ENCODE measurements at regions not wholly inside any gene's neighbourhood (a gene's known extent, or its start where the extent isn't known, plus 50 kb on each side); places are given as distances from the start of the nearest gene placed in this dataset.
"Not testable (repeated sequence)": the region's sequence is repeated elsewhere in the genome, so short reads cannot be mapped to it uniquely, and the experiment has no call there.

GRCh38 chr10:9334270-9334669 is 1279.8 kb downstream of the GATA3 start:
- Histone ChIP-seq H3K36me3 (ENCODE audit: insufficient read depth, low read length) (no peaks in the 10 kb centered on the region), H3K4me3 (ENCODE audit: low read depth, low read length, poor library complexity, severe bottlenecking) (no peak overlapping the region), H3K27ac (ENCODE audit: low read depth, low read length, poor library complexity, severe bottlenecking) (no peak overlapping the region), H3F3A (ENCODE audit: insufficient read depth, low read length) (no peaks in the 10 kb centered on the region), H3K9me2 (ENCODE audit: low read depth, low read length) (no peaks in the 10 kb centered on the region), H4K20me1 (ENCODE audit: insufficient read depth, low read length) (no peaks in the 10 kb centered on the region), H2AFZ (ENCODE audit: low read length) (no peak overlapping the region), H3K9ac (ENCODE audit: low read length) (no peak overlapping the region), H3K79me2 (ENCODE audit: insufficient read depth, low read length) (no peaks in the 10 kb centered on the region), H3K9me3 (ENCODE audit: low read length) (no peaks in the 10 kb centered on the region), H3K4me2 (ENCODE audit: low read length) (no peak overlapping the region), H3K27me3 (ENCODE audit: insufficient read depth, low read length) (no peaks in the 10 kb centered on the region), H3K4me1 (ENCODE audit: insufficient read depth, low read length, severe bottlenecking) (no peaks in the 10 kb centered on the region)
- TF ChIP-seq CTCF (IDR thresholded peaks at IDR 0.05; ENCODE audit: low read length) (no peak), EZH2 (IDR thresholded peaks at IDR 0.05; ENCODE audit: borderline replicate concordance, low read length) (no peak)

- H3K9me3 ChIP-seq (ENCODE audit: low read length): no peaks in the 10 kb centered on the region
- no peaks in the 10 kb centered on the region for H3K9me2 ChIP-seq (ENCODE audit: low read depth, low read length)
- no peaks in the 10 kb centered on the region for H3F3A ChIP-seq (ENCODE audit: insufficient read depth, low read length)
- H2AFZ ChIP-seq (ENCODE audit: low read length): no peak overlapping the region
- H3K27me3 ChIP-seq (ENCODE audit: insufficient read depth, low read length): no peaks in the 10 kb centered on the region
- no peak overlapping the region for H3K9ac ChIP-seq (ENCODE audit: low read length)
- TF ChIP-seq CTCF (IDR thresholded peaks at IDR 0.05; ENCODE audit: low read length) (no peak), EZH2 (IDR thresholded peaks at IDR 0.05; ENCODE audit: borderline replicate concordance, low read length) (no peak)
- no peaks in the 10 kb centered on the region for H3K36me3 ChIP-seq (ENCODE audit: insufficient read depth, low read length)
- no peak overlapping the region for H3K27ac ChIP-seq (ENCODE audit: low read depth, low read length, poor library complexity, severe bottlenecking)
- H3K4me3 ChIP-seq (ENCODE audit: low read depth, low read length, poor library complexity, severe bottlenecking): no peak overlapping the region
- no peaks in the 10 kb centered on the region for H4K20me1 ChIP-seq (ENCODE audit: insufficient read depth, low read length)
- H3K4me2 ChIP-seq (ENCODE audit: low read length): no peak overlapping the region
- no peaks in the 10 kb centered on the region for H3K79me2 ChIP-seq (ENCODE audit: insufficient read depth, low read length)
- no peaks in the 10 kb centered on the region for H3K4me1 ChIP-seq (ENCODE audit: insufficient read depth, low read length, severe bottlenecking)
These were observed 1285.2 kb downstream of the GATA3 start for GRCh38 chr10:9339716-9340115.

DNA sequence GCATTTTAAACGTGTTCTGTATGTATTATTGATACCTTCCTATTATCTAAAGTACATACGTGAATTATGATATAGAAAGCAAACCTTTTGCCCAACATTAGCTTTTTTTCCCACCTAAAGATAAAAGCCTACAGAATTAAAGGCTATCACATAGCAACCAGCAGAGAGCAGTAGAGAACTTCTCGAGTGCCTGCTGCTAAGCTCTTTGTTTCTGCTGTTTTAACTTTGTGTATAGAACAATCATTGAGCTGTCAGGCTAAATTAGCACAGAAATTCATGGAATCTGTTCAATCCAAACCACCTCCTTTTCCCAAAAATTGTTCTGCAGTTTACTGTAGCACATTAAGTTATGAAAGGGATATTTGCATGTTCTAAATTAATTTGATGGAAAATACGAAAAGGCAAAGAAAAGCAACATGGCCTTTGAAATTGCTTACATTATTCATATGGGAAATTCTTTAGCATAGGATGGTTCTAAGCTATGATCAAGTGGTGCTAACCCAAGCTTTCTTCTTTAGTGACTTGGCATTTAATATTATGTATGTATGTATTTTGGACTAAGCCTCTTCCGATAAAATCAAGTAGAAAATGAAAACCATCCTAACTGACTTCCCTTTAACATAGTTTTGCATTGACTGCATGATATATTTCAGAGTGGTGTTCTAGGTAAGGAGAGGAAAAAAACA is 1288.5 kb downstream of the GATA3 start:
- H3F3A ChIP-seq (ENCODE audit: insufficient read depth, low read length): no peaks in the 10 kb centered on the region
- H3K9me3 ChIP-seq (ENCODE audit: low read length): no peaks in the 10 kb centered on the region
- no peak overlapping the region for H3K4me2 ChIP-seq (ENCODE audit: low read length)
- H3K36me3 ChIP-seq (ENCODE audit: insufficient read depth, low read length): no peaks in the 10 kb centered on the region
- peak; percentile 54 for TF ChIP-seq CTCF (IDR thresholded peaks at IDR 0.05; ENCODE audit: low read length)
- no peak for TF ChIP-seq EZH2 (IDR thresholded peaks at IDR 0.05; ENCODE audit: borderline replicate concordance, low read length)
- H2AFZ ChIP-seq (ENCODE audit: low read length): no peak overlapping the region
- H3K4me3 ChIP-seq (ENCODE audit: low read depth, low read length, poor library complexity, severe bottlenecking): no peak overlapping the region
- no peaks in the 10 kb centered on the region for H3K9me2 ChIP-seq (ENCODE audit: low read depth, low read length)
- no peaks in the 10 kb centered on the region for H3K4me1 ChIP-seq (ENCODE audit: insufficient read depth, low read length, severe bottlenecking)
- H3K27ac ChIP-seq (ENCODE audit: low read depth, low read length, poor library complexity, severe bottlenecking): no peak overlapping the region
- no peaks in the 10 kb centered on the region for H3K27me3 ChIP-seq (ENCODE audit: insufficient read depth, low read length)
- H3K9ac ChIP-seq (ENCODE audit: low read length): no peak overlapping the region
- no peaks in the 10 kb centered on the region for H3K79me2 ChIP-seq (ENCODE audit: insufficient read depth, low read length)
- H4K20me1 ChIP-seq (ENCODE audit: insufficient read depth, low read length): no peaks in the 10 kb centered on the region

- not testable (repeated sequence) for H3K4me2 ChIP-seq (ENCODE audit: low read length); H3K9me3 ChIP-seq (ENCODE audit: low read length); H3K36me3 ChIP-seq (ENCODE audit: insufficient read depth, low read length); H3K9ac ChIP-seq (ENCODE audit: low read length); H3K4me1 ChIP-seq (ENCODE audit: insufficient read depth, low read length, severe bottlenecking); H3K27me3 ChIP-seq (ENCODE audit: insufficient read depth, low read length); H3K27ac ChIP-seq (ENCODE audit: low read depth, low read length, poor library complexity, severe bottlenecking); H3K4me3 ChIP-seq (ENCODE audit: low read depth, low read length, poor library complexity, severe bottlenecking); H3F3A ChIP-seq (ENCODE audit: insufficient read depth, low read length); H4K20me1 ChIP-seq (ENCODE audit: insufficient read depth, low read length); H3K9me2 ChIP-seq (ENCODE audit: low read depth, low read length); H3K79me2 ChIP-seq (ENCODE audit: insufficient read depth, low read length); H2AFZ ChIP-seq (ENCODE audit: low read length)
These were observed 1293.4 kb downstream of the GATA3 start for GRCh38 chr10:9347933-9348332.
